ENCODE measurements at regions not wholly inside any gene's neighbourhood (a gene's known extent, or its start where the extent isn't known, plus 50 kb on each side); places are given as distances from the start of the nearest gene placed in this dataset.

DNA sequence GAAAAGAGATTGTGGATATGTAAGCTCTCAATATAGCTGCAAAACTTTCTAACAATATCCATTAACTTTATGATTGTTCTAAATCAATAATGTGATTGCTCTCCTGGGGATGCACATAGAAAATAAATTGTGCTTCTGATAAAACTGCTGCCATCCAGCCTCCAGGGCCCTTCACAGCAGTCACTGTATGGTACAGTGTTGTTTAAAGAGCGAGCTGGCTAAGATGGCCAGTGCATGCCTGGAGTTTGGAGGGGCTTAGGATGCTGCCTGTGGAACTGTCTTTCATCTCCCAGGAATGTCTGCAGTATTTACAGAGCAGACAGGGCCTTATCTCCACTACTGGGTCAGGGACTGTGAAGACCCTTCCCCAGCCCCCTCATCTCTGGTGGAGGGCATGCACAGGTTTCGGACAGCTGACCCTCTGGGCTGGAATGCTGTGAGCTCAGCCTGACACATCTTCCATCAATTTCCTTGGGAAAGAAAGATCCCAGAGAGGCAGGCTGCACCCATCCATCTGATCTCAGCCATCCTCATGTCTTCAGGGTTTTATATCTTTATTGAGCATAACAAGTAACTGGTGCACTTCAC, 137.0 kb downstream of the PLPP3 start:
- TF ChIP-seq, protein P1, sequence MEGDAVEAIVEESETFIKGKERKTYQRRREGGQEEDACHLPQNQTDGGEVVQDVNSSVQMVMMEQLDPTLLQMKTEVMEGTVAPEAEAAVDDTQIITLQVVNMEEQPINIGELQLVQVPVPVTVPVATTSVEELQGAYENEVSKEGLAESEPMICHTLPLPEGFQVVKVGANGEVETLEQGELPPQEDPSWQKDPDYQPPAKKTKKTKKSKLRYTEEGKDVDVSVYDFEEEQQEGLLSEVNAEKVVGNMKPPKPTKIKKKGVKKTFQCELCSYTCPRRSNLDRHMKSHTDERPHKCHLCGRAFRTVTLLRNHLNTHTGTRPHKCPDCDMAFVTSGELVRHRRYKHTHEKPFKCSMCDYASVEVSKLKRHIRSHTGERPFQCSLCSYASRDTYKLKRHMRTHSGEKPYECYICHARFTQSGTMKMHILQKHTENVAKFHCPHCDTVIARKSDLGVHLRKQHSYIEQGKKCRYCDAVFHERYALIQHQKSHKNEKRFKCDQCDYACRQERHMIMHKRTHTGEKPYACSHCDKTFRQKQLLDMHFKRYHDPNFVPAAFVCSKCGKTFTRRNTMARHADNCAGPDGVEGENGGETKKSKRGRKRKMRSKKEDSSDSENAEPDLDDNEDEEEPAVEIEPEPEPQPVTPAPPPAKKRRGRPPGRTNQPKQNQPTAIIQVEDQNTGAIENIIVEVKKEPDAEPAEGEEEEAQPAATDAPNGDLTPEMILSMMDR (IDR thresholded peaks at IDR 0.05) = no peak
- TF ChIP-seq POLR2A (IDR thresholded peaks at IDR 0.05) (no peak), EP300 (IDR thresholded peaks at IDR 0.05) (no peak)

Data from tibial nerve (tissue), 4 donors.